ENCODE measurements at regions not wholly inside any gene's neighbourhood (a gene's known extent, or its start where the extent isn't known, plus 50 kb on each side); places are given as distances from the start of the nearest gene placed in this dataset.

- TF ChIP-seq CTCF (IDR thresholded peaks at IDR 0.05): no peak
- no peak for TF ChIP-seq POLR2A (IDR thresholded peaks at IDR 0.05)
Observed at GRCh38 chr12:115791331-115791730, 486.2 kb downstream of the MED13L start.

Data from lower leg skin (tissue), 3 donors.